A549 (cell line): ENCODE measurements at regions not wholly inside any gene's neighbourhood (a gene's known extent, or its start where the extent isn't known, plus 50 kb on each side); places are given as distances from the start of the nearest gene placed in this dataset.

Experiments used
- ATAC-seq, 2 experiments: fragments of 200-7000 bp in 1 of 2; fragments of >200 bp in 1 of 2; cut with Nextera tagmentation in 1 of 2; cut with Tn5 transposase in 1 of 2; 3 replicates each; pipeline versions ENCODE4 v1.8.0 to v1.9.1; 2018 to 2020; ENCODE audit warnings: mild to moderate bottlenecking in 1 of 2, moderate library complexity in 1 of 2
- CTCF ChIA-PET: fragments of 300-600 bp; sonication (Branson Sonifier 250); formaldehyde crosslinking; extraction: SDS; loops from one replicate; lab custom pipeline; 2021; ENCODE audit warnings: antibody characterized with exemption, inconsistent platforms; lab: Yijun Ruan, JAX
- POLR2A ChIA-PET: fragments of 350-600 bp; formaldehyde crosslinking; extraction: SDS; loops from one replicate; lab custom pipeline; 2021; ENCODE audit warnings: antibody characterized with exemption, inconsistent platforms; lab: Yijun Ruan, JAX
- DNase-seq, 2 experiments: peaks; one replicate each; pipeline versions ENCODE4 v3.0.0 to v3.0.0-alpha.2; 2011 to 2016; ENCODE audit warnings: low read depth in 1 of 2, low spot score in 1 of 2
- FAIRE-seq: peaks from 2 replicates; lab custom pipeline; 2011; peaks lifted over from hg19 to GRCh38; lab: Jason Lieb, UNC
- H3K27ac ChIP-seq, 2 experiments: fragments of >200 bp; sonication (Bioruptor Twin); formaldehyde crosslinking; 3 replicates each; pipeline ENCODE4 v1.5.1; 2016 to 2017
- H3K4me1 ChIP-seq: fragments of >200 bp; sonication (Bioruptor Twin); formaldehyde crosslinking; 3 replicates; pipeline ENCODE4 v1.6.1; 2016
- H3K4me2 ChIP-seq: fragments of >200 bp; sonication (Bioruptor Twin); formaldehyde crosslinking; 3 replicates; pipeline ENCODE4 v1.6.1; 2016
- H3K4me3 ChIP-seq: fragments of >200 bp; sonication (Bioruptor Twin); formaldehyde crosslinking; 3 replicates; pipeline ENCODE4 v1.5.1; 2016
- H3K9me3 ChIP-seq: fragments of >200 bp; sonication (Bioruptor Twin); formaldehyde crosslinking; 3 replicates; pipeline ENCODE4 v1.6.1; 2016
- ATOH8 ChIP-seq: fragments of 250-450 bp; sonication (Bioruptor Pico); IDR thresholded peaks from 2 replicates; pipeline ENCODE4 v1.5.0; 2020; ENCODE audit warnings: low read depth, mild to moderate bottlenecking, moderate library complexity
- CBX8 ChIP-seq: fragments of 200-600 bp; sonication (generic); IDR thresholded peaks from 2 replicates; pipeline ENCODE4 v1.6.1; 2016
- CHD4 ChIP-seq: fragments of 200-600 bp; sonication (generic); IDR thresholded peaks from 2 replicates; pipeline ENCODE4 v1.6.1; 2016; ENCODE audit warnings: antibody characterized with exemption, mild to moderate bottlenecking, borderline replicate concordance
- CTCF ChIP-seq: fragments of >200 bp; sonication (Bioruptor Twin); formaldehyde crosslinking; IDR thresholded peaks from 3 replicates; pipeline ENCODE4 v1.5.1; 2016
- ELK1 ChIP-seq: fragments of 150-350 bp; IDR thresholded peaks from 2 replicates; pipeline ENCODE4 v1.6.1; 2014; ENCODE audit warnings: low read depth, mild to moderate bottlenecking, low read length
- FOSL2 ChIP-seq, 2 experiments: fragments of 450-650 bp in 1 of 2; fragments of >200 bp in 1 of 2; sonication (Bioruptor Twin) in 1 of 2; formaldehyde crosslinking; IDR thresholded peaks; 2 replicates each; pipeline versions ENCODE4 v1.5.0 to v1.6.1; 2016 to 2020; ENCODE audit warnings: mild to moderate bottlenecking in 1 of 2, moderate library complexity in 1 of 2
- HDAC2 ChIP-seq: fragments of 200-600 bp; sonication (generic); IDR thresholded peaks from 2 replicates; pipeline ENCODE4 v1.6.1; 2016
- HEYL ChIP-seq: fragments of 250-450 bp; sonication (Bioruptor Pico); IDR thresholded peaks from 2 replicates; pipeline ENCODE4 v1.8.0; 2021; ENCODE audit warnings: mild to moderate bottlenecking, moderate library complexity
- HMGXB4 ChIP-seq: fragments of 250-450 bp; sonication (Bioruptor Pico); IDR thresholded peaks from 2 replicates; pipeline ENCODE4 v1.5.0; 2021; ENCODE audit warnings: mild to moderate bottlenecking, moderate library complexity, borderline replicate concordance
- HOXA7 ChIP-seq: fragments of 250-450 bp; sonication (Bioruptor Pico); IDR thresholded peaks from 2 replicates; pipeline ENCODE4 v1.5.0; 2020; ENCODE audit warnings: mild to moderate bottlenecking, moderate library complexity
- JUNB ChIP-seq: fragments of >200 bp; sonication (Bioruptor Twin); formaldehyde crosslinking; IDR thresholded peaks from 2 replicates; pipeline ENCODE4 v1.6.1; 2016
- MAZ ChIP-seq: fragments of 150-350 bp; IDR thresholded peaks from 2 replicates; pipeline ENCODE4 v1.6.1; 2014; ENCODE audit warnings: antibody characterized with exemption, low read depth, low read length, borderline replicate concordance
- MYC ChIP-seq: IDR thresholded peaks from 2 replicates; pipeline ENCODE4 v1.6.1; 2012; ENCODE audit warnings: mild to moderate bottlenecking, inconsistent platforms, low read length, improper control_type of control experiment, borderline replicate concordance
- PBX3 ChIP-seq: IDR thresholded peaks from 2 replicates; pipeline ENCODE4 v1.6.1; 2012
- PHF8 ChIP-seq: fragments of 200-600 bp; sonication (generic); IDR thresholded peaks from 2 replicates; pipeline ENCODE4 v1.6.1; 2016; ENCODE audit warnings: low read depth, mild to moderate bottlenecking, antibody characterized with exemption, moderate library complexity, borderline replicate concordance
- RARB ChIP-seq: fragments of 250-450 bp; sonication (Bioruptor Pico); IDR thresholded peaks from 2 replicates; pipeline ENCODE4 v1.8.0; 2021; ENCODE audit warnings: mild to moderate bottlenecking, moderate library complexity
- RCOR1 ChIP-seq: fragments of 150-350 bp; IDR thresholded peaks from 2 replicates; pipeline ENCODE4 v1.6.1; 2014; ENCODE audit warnings: antibody characterized with exemption, low read length, low read depth
- SMC3 ChIP-seq: fragments of >200 bp; sonication (Bioruptor Twin); formaldehyde crosslinking; IDR thresholded peaks from 3 replicates; pipeline ENCODE4 v1.6.1; 2018; ENCODE audit warnings: inconsistent platforms
- SREBF2 ChIP-seq: fragments of 450-650 bp; IDR thresholded peaks from 2 replicates; pipeline ENCODE4 v1.6.1; 2014; ENCODE audit warnings: mild to moderate bottlenecking, moderate library complexity
- TFCP2L1 ChIP-seq: fragments of 250-450 bp; sonication (Bioruptor Pico); IDR thresholded peaks from 2 replicates; pipeline ENCODE4 v1.5.0; 2021; ENCODE audit warnings: mild to moderate bottlenecking
- ZC3H11A ChIP-seq: fragments of 450-650 bp; IDR thresholded peaks from 2 replicates; pipeline ENCODE4 v1.6.1; 2014; ENCODE audit warnings: antibody characterized with exemption, mild to moderate bottlenecking
- WGBS: methylation state at CpG from one replicate; pipeline ENCODE4 v1.1.6; 2017; ENCODE audit errors: missing lambda C conversion rate; 5-methylcytosine and 5-hydroxymethylcytosine counted together

DNA sequence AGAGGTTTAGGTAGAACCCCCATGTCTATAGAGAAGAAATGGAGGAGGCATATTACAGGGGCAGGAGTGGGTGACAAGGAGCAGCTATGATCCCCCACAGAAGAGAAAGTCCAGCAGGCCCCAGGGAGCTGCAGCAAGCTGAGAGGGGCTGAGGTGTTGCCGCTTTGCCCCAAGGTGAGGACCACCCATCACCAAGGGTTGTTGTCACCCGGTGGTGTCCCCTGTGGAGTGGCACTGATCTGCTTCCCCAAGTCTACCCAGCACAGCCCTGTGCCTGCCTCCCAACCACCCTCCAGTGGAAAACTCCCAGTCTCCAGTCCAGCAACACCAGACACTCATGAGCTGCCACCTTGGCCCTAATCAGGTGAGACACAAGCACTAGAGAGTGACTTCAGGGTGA is 149.3 kb upstream of the NOCT start:
- Histone ChIP-seq H3K4me1 (no peaks in the 10 kb centered on the region), H3K4me2 (no peak overlapping the region)
- no peak for FAIRE-seq
- POLR2A ChIA-PET, result no interaction called here
- CTCF ChIA-PET, result no interaction called here
- TF ChIP-seq ATOH8 (CRISPR knock-in tag), result no peak
- TF ChIP-seq HDAC2, result no peak
- TF ChIP-seq TFCP2L1 (CRISPR knock-in tag), result no peak
- no peak for TF ChIP-seq ZC3H11A
- TF ChIP-seq PHF8, result no peak
- TF ChIP-seq, all 56 proteins: peak for 0
- Histone ChIP-seq H3K27ac (no peak overlapping the region), H3K9me3 (no peaks in the 10 kb centered on the region), H3K4me3 (no peak overlapping the region)
- no peak for DNase-seq
- 70% methylated on average over 2 of the region's 2 CpGs for WGBS
- ATAC-seq, result no peak; a peak in 1 of 6 replicates

DNA sequence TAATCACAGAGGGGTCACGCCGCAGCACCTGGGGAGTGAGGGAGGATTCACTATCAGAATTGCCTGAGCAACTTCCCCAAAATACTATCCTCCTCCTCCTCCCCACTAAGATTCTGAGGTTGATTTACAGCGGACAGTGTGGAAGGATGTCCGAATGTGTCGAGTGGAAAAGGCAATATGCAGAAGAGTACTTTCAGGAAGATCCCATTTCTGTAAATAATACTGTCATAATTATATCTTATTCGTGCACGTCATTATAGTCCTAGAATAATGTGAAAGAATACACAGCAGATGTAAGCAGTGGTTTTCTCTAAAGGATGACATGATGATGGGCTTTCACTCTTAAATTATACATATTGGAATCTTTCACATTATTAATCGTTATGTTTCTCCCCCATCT is 149.8 kb upstream of the NOCT start:
- WGBS, result 79% methylated on average over 8 of the region's 8 CpGs
- POLR2A ChIA-PET, result no interaction called here
- ATAC-seq (no peak), DNase-seq (no peak), FAIRE-seq (no peak)
- CTCF ChIA-PET, result no interaction called here
- TF ChIP-seq MYC (no peak), FOSL2 (IDR thresholded peaks at IDR 0.05) (no peak), FOSL2 (CRISPR knock-in tag; IDR thresholded peaks at IDR 0.05) (no peak), JUNB (no peak), PBX3 (no peak), TFCP2L1 (CRISPR knock-in tag) (no peak), HOXA7 (CRISPR knock-in tag) (no peak), CTCF (no peak)
- Histone ChIP-seq H3K9me3 (no peaks in the 10 kb centered on the region), H3K4me3 (no peak overlapping the region), H3K4me2 (no peak overlapping the region), H3K27ac (no peak overlapping the region), H3K4me1 (no peaks in the 10 kb centered on the region)

- Histone ChIP-seq H3K9me3 (no peaks in the 10 kb centered on the region), H3K4me3 (no peak overlapping the region), H3K4me2 (no peak overlapping the region), H3K4me1 (no peaks in the 10 kb centered on the region), H3K27ac (no peak overlapping the region)
- no peak for DNase-seq
- 61% methylated on average over 10 of the region's 10 CpGs for WGBS
- FAIRE-seq, result no peak
- TF ChIP-seq HMGXB4 (no peak), RCOR1 (no peak), PHF8 (no peak), HDAC2 (no peak), SMC3 (no peak), CBX8 (no peak), RARB (CRISPR knock-in tag) (no peak), SREBF2 (no peak), ELK1 (no peak), HEYL (CRISPR knock-in tag) (no peak), TFCP2L1 (CRISPR knock-in tag) (no peak), CHD4 (no peak), MAZ (no peak)
- ChIA-PET POLR2A (no interaction called here), CTCF (no interaction called here)
- ATAC-seq, result no peak
These were observed 150.4 kb upstream of the NOCT start for GRCh38 chr4:138864961-138865720.
